CD4-positive, alpha-beta T cell treated with Interleukin-15 for 1 hour (primary cell): ENCODE measurements at regions not wholly inside any gene's neighbourhood (a gene's known extent, or its start where the extent isn't known, plus 50 kb on each side); places are given as distances from the start of the nearest gene placed in this dataset.
"Not testable (repeated sequence)": the region's sequence is repeated elsewhere in the genome, so short reads cannot be mapped to it uniquely, and the experiment has no call there.

ENCODE experiments used
- DNase-seq: peaks from one replicate; pipeline ENCODE4 v3.0.0-alpha.2; 2020

- no peak for DNase-seq
Measured at GRCh38 chr10:2410049-2410448, 657.3 kb upstream of the PFKP start.

- no peak for DNase-seq
Measured at GRCh38 chr10:2401459-2401858, 664.1 kb upstream of the ADARB2 start.

DNA sequence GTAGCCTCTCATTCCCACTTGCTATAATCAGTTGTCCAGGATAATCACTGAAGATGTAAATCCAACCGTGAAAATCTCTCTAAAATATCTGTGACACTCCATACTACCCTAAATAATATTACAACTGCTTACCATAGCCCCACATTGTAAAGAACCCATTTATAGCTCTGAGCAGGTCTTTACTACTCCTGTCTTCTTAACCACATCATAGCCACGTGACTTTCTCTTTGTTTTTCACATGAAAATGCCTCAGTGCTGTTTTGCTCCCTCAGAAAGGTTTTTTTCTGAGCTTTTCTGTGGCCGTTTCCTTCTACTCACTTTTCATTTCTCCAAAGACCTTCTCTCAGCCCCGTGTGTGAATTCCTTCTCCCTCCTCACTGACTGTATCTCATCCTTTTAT is 662.2 kb upstream of the ADARB2 start:
- DNase-seq: no peak

GRCh38 chr10:2392145-2392812 is 655.0 kb upstream of the ADARB2 start:
- no peak for DNase-seq

DNA sequence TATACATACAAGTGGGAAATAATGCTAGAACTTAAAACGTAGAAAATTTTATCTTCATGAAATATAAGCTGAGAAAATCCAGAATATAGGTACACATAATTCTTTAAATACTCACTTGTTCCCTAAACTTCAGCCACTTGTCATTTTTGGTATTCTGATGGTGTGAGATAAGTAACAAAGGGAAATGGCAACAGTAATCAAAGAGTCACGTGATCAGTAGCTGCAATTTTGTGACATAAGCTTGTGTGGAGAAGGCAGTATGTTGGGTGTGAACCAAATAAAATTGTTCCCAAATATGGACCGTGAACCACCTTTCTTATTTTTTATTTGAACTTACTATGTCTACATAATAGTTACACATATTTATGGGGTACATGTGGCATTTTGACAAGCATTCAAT is 650.3 kb upstream of the ADARB2 start:
- no peak for DNase-seq

DNA sequence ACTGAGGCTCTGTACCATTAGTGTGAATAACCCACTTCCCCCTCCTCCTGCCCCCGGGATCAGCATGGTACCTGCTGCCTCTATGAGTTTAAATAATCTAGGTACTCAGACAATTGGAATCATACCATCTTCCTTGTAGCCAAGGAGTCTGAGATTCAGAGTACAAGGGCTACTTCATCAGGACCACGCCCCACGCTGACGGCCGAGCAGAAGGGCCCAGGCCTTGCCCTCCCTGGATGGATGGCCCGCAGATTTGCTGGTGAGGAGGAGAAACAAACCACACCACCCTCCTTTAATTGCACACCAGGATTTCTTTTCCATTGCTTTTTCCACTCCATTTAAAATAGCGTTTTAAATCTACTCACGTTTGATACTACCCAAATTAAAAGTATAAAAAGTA is 649.9 kb upstream of the ADARB2 start:
- no peak for DNase-seq

- no peak for DNase-seq
Measured at GRCh38 chr10:2380218-2380617, 642.9 kb upstream of the ADARB2 start.

- no peak for DNase-seq
Measured at GRCh38 chr10:2367083-2367482, 629.8 kb upstream of the ADARB2 start.

DNA sequence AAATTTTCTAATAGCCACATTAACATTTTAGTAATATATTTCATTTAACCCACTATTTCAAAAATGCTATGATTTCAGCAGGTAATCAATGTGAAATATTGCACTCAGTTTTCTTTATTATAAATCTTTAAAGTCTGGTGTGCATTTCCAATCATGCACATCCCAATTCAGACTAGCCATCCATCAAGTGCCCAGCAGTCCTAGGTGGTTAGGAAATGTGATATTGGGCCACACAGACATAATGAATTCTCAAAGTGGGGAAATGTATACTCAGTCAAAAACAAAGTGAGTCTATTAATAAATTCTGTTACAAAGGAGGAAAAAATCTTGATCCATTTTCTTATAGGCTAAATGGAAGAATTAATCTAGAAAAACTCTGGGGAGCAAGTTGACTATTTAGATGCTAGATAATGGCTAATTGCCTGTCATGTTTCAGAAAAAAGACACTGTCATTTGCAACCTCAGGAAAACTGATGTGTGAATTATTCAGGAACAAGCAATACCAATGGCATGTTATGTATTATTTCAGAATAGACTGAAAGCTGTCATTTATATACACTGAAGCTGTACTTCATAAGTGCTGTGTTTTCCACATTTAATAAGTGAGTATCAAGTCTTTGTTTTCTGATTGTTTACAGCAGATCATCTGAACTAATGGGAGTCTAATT is 629.1 kb upstream of the ADARB2 start:
- no peak for DNase-seq

DNA sequence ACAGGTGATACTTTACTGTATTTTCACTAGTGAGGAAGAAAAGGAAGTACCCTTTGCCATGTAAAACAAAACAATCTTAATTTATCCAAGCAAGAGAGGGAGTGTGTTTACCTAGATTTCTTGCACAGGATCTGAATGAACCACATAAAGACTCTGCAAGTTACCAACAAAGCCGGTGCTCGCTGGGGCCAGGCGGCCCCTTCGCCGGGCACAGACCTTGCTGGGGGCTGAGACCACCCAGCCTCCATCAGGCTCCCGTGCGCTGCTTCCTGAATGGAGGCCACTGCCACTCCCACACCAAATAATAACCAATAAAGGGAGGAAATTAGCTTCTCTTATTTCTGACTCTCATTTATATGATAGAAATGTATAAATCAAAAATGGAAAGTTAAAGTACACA is 625.0 kb upstream of the ADARB2 start:
- DNase-seq: no peak

GRCh38 chr10:2358586-2358985 is 621.3 kb upstream of the ADARB2 start:
- no peak for DNase-seq

DNA sequence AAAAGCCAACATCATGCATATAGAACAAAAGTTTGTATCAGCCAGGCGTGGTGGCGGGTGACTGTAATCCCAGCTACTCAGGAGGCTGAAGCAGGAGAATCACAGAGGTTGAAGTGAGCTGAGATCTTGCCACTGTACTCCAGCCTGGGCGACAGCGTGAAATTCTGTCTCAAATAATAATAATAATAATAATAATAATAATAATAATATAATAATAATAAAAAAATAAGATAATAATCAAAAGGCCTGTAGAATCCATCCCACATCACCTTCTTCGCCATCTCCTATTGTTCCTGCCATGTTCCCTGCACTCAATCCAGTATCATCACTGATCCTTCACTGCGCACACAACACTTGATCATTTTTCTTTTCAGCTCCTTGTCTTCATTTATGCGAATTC is 619.3 kb upstream of the ADARB2 start:
- DNase-seq: no peak

DNA sequence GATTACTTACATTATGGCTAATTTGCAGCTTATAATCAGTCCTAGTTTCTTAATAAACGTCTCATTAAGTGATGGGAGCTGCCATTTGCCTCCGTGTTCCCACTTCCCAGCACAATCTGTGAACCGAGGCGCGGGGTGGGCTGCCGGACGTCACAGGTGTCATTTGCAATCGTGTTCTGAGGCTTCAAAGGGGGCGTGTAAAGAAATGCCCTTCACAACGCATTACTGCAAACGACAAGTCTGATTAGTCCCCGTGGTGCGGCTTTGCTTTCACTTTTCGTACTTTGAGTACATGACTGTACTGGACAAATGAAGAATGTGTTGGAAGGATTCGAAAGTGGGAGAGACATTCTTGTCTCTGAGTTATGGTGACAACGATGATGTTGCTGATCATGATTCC is 614.2 kb upstream of the ADARB2 start:
- DNase-seq: no peak

DNA sequence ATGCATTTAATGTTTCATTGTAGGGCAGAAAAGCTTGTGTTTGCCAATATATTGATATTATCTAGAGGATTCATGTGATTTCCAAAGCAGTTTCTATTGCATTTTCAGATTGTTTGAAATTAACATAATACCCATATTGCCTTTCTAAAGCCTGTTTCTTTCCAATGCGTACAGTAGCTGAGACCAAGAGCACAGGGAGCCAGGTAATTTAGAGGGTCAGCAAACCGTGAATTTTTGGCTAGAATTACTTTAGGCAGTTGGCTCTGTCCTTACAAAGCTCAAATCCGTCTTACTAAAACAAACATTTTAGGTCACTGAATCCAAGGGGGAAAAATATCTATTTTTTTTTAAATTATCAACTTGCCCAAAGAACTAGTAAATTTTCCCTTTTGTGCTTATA is 604.9 kb upstream of the ADARB2 start:
- DNase-seq: no peak

- DNase-seq: no peak
Measured at GRCh38 chr10:2340831-2341647, 603.7 kb upstream of the ADARB2 start.

DNA sequence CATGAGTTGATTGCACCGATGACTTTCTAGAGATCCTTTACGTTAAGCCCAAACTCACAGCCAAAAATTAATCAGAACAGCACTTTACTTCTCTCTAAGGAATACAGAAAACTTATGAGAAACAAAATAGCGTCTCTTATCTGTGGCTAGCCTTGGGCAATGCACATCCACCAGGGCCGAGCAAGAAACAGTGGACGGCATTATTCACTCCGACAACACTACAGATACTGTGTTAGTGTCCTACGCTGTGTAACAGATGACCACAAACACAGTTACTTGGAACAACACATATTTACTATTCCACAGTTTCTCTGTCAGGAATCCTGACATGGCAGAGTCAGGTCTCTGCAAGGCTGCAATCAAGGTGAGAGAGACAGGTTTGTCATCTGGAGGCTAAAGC is 598.3 kb upstream of the ADARB2 start:
- DNase-seq: no peak

DNA sequence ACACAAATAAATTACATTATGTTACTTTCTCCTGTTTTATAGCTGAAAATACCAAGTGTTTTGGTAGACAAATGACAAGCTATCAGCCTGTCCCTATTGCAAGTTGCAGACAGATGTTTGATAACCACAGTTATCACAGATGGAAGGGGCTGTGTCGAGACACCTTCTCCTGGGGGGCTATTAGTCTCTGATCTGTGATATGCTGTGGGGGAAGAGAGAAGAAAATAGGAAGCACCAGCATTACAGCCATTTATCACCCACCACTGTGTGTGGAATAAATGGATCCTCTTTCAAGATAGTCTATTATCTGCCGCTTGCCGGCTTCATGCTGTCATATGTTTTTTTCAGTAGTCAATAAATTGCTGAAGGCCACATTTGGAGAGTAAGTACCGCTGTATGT is 597.2 kb upstream of the ADARB2 start:
- DNase-seq: no peak

- no peak for DNase-seq
Measured at GRCh38 chr10:2329082-2329481, 591.8 kb upstream of the ADARB2 start.

DNA sequence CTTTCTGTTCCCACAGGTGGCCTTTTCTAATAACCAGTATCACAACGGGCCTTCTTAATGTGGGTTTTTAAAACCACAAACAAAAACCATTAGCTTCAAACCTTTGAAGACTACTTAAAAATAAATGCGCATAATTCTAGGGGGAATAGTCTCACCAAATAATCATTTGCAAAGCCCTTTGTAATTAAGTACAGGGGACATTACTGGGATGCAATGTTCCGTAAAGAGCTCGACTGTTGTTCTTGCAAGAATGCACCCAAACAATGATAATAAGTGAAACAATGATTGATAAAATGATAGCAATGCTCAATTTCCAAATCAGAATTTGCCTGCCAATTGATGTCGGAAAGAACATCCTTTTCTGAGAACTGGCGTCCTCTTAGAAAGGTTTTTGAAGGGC is 589.1 kb upstream of the ADARB2 start:
- DNase-seq: no peak

- DNase-seq: not testable (repeated sequence)
Measured at GRCh38 chr10:2315045-2315485, 577.7 kb upstream of the ADARB2 start.

DNA sequence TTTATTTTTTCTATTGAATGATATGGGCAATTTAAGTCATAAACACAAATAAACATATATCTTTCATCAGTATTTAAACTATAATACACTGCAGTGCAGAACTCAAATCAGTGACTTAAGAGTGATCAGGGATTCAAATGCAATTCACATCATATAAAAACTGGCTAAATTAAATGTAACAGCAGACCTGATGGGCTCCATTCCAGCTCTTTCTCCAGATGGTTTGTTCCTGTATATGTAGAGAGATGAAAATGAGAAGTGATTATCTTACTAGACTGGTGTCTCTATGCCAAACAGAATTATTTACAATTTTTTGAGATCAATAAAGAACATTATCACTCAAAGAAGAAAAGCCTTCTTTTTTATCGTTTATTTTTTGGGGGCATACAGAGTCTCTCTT is 568.8 kb upstream of the ADARB2 start:
- DNase-seq: no peak

- DNase-seq: no peak
Measured at GRCh38 chr10:2303169-2303568, 565.8 kb upstream of the ADARB2 start.

GRCh38 chr10:2301227-2301626 is 563.9 kb upstream of the ADARB2 start:
- DNase-seq: no peak

GRCh38 chr10:2300231-2300630 is 562.9 kb upstream of the ADARB2 start:
- no peak for DNase-seq
